ENCODE measurements at regions not wholly inside any gene's neighbourhood (a gene's known extent, or its start where the extent isn't known, plus 50 kb on each side); places are given as distances from the start of the nearest gene placed in this dataset.

DNA sequence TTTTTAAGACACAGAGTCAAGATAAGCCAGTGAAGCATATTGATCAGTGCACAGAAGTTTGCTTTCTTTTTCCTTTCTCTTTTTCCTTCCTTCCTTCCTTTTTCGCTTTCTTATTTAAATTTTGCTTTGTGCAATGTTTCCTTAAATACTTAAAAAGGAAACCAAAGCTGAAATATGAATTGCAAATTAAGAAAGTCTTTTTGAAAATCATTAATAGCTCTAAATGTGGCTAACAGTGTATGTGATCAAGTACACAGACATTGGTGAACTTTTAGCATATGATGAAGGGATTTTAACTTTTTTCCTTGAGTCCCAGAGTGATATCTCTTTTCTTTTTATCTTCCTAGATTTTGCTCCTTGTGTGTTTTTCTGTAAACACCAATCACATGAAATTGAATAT lies 1356.9 kb upstream of the PRR20A start:
- TF ChIP-seq, protein P1, sequence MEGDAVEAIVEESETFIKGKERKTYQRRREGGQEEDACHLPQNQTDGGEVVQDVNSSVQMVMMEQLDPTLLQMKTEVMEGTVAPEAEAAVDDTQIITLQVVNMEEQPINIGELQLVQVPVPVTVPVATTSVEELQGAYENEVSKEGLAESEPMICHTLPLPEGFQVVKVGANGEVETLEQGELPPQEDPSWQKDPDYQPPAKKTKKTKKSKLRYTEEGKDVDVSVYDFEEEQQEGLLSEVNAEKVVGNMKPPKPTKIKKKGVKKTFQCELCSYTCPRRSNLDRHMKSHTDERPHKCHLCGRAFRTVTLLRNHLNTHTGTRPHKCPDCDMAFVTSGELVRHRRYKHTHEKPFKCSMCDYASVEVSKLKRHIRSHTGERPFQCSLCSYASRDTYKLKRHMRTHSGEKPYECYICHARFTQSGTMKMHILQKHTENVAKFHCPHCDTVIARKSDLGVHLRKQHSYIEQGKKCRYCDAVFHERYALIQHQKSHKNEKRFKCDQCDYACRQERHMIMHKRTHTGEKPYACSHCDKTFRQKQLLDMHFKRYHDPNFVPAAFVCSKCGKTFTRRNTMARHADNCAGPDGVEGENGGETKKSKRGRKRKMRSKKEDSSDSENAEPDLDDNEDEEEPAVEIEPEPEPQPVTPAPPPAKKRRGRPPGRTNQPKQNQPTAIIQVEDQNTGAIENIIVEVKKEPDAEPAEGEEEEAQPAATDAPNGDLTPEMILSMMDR (IDR thresholded peaks at IDR 0.05), result no peak
- no peak for TF ChIP-seq POLR2AphosphoS5 (IDR thresholded peaks at IDR 0.05)

Measured in suprapubic skin (tissue), 3 donors.